ENCODE measurements at regions not wholly inside any gene's neighbourhood (a gene's known extent, or its start where the extent isn't known, plus 50 kb on each side); places are given as distances from the start of the nearest gene placed in this dataset.

- Histone ChIP-seq H3K27me3 (ENCODE audit: insufficient read depth, low read length) (no peaks in the 10 kb centered on the region), H3K14ac (ENCODE audit: insufficient read depth, low read length) (no peak overlapping the region), H3K4me1 (ENCODE audit: insufficient read depth, low read length) (no peaks in the 10 kb centered on the region), H3K23me2 (ENCODE audit: insufficient read length, low read depth, low read length, poor library complexity, severe bottlenecking) (no peaks in the 10 kb centered on the region), H2AK5ac (ENCODE audit: insufficient read length, low read length) (no peak overlapping the region), H2BK15ac (ENCODE audit: low read depth, low read length) (no peak overlapping the region), H2BK20ac (ENCODE audit: low read depth, low read length, poor library complexity, severe bottlenecking) (no peak overlapping the region), H3K27ac (ENCODE audit: insufficient read length, low read depth, low read length) (no peak overlapping the region), H3K4me2 (ENCODE audit: insufficient read depth, insufficient read length, low read length) (no peak overlapping the region), H2BK120ac (ENCODE audit: low read depth, low read length, poor library complexity, severe bottlenecking) (no peak overlapping the region), H3K56ac (ENCODE audit: insufficient read length, low read depth, low read length) (no peak overlapping the region), H3K23ac (ENCODE audit: insufficient read length, low read depth, low read length) (no peak overlapping the region), H3K4ac (ENCODE audit: low read depth, low read length) (no peak overlapping the region), H3K79me1 (ENCODE audit: insufficient read depth, low read depth, low read length, poor library complexity, severe bottlenecking) (no peaks in the 10 kb centered on the region), H3K79me2 (ENCODE audit: insufficient read depth, low read length) (no peaks in the 10 kb centered on the region), H4K5ac (ENCODE audit: insufficient read length, low read depth, low read length) (no peak overlapping the region), H3K18ac (ENCODE audit: insufficient read length, low read depth, low read length) (no peak overlapping the region), H4K91ac (ENCODE audit: insufficient read length, low read depth, low read length) (no peak overlapping the region), H3K9ac (ENCODE audit: extremely low read depth, insufficient read length, low read length) (no peak overlapping the region), H2BK5ac (ENCODE audit: insufficient read length, low read length) (no peak overlapping the region), H2AFZ (ENCODE audit: low read length) (no peak overlapping the region), H2BK12ac (ENCODE audit: insufficient read length, low read depth, low read length) (no peak overlapping the region), H3K9me3 (ENCODE audit: control insufficient read depth, low read depth, low read length) (no peaks in the 10 kb centered on the region), H3T11ph (ENCODE audit: low read length) (no peak overlapping the region), H4K20me1 (ENCODE audit: control insufficient read depth, insufficient read depth, insufficient read length) (no peaks in the 10 kb centered on the region), H4K8ac (replicated peaks; ENCODE audit: insufficient read length, low read depth, low read length) (no peak overlapping the region)
- no peak for DNase-seq
- Mint-ChIP-seq H3K9me3 (no peaks in the 10 kb centered on the region), H3K27me3 (ENCODE audit: low read depth) (no peaks in the 10 kb centered on the region), H3K4me1 (no peaks in the 10 kb centered on the region), H3K4me3 (no peak overlapping the region), H3K27ac (no peak overlapping the region), H3K36me3 (ENCODE audit: insufficient read depth in 1 of 3, low read depth in 3 of 3) (no peaks in the 10 kb centered on the region; a peak in 1 of 7 replicates)
- no peak for TF ChIP-seq CTCF (conservative IDR thresholded peaks at IDR 0.05)
Measured at GRCh38 chr4:163638909-163639308, 144.4 kb downstream of the TMA16 start.
